GM19023 (cell line): ENCODE measurements at regions not wholly inside any gene's neighbourhood (a gene's known extent, or its start where the extent isn't known, plus 50 kb on each side); places are given as distances from the start of the nearest gene placed in this dataset.

Experiments used
- ATAC-seq: cut with Tn5 transposase; IDR thresholded peaks from one replicate; pipeline ENCODE4 v1.9.1; 2021; ENCODE audit warnings: mild to moderate bottlenecking, moderate library complexity; ENCODE audit not compliant: unreplicated experiment

DNA sequence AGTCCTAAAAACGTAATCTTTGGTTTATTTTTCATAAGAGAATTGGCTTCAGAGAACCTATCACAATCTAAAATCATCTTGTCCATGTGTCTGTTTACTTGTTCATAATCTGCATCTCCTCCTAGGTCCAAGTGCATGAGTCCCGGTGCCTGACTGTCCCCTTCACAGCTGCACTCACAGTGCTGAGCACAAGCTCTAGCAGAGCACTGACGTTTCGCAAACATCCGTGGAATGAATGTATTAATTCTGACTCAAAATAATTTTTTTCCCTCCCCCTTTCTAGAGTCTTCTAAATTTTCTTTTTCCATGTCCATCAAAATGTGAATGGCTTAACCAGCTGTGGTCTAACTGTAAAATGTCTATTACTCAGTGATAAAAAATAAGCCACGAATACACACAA lies 245.5 kb upstream of the TSHZ3 start:
- ATAC-seq: no peak

DNA sequence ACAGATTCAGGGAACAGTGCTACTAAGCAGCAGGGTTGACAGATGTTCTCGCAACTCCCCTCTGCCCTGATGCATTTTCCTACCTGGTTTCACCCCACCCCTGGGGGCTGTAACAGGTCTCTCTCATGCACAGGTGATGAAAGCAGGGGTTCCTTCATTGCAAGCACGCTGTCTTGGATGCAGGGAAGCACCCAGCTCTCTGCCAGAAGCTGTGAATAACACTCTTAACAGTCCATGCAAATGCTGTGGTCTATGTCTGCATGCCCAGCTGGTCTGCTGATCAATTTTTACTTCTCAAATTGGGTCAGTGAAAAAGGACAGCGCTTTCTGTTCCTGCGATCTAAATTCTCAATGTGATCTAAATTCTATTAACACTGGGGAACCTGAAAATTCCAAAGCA lies 246.3 kb upstream of the TSHZ3 start:
- no peak for ATAC-seq

DNA sequence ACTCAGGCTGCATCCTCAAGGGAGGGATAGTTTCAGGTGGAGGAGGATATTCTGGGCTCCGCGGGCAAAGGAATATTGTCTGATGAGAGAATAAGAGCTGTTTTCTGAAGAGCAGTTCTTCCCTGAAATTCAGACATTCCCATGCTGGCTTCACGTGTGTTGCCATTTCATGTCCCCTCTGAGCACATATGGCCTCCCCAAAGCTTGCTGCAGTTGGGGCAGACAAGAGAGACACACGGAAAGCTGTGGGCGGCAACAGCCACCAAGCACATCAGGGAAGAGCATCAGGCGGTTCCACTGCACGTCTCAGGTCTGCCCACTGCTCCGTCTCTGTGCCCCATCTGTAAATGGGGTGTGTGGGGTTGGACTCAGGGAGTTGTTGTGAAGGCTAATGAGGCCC lies 247.5 kb upstream of the TSHZ3 start:
- ATAC-seq: no peak

DNA sequence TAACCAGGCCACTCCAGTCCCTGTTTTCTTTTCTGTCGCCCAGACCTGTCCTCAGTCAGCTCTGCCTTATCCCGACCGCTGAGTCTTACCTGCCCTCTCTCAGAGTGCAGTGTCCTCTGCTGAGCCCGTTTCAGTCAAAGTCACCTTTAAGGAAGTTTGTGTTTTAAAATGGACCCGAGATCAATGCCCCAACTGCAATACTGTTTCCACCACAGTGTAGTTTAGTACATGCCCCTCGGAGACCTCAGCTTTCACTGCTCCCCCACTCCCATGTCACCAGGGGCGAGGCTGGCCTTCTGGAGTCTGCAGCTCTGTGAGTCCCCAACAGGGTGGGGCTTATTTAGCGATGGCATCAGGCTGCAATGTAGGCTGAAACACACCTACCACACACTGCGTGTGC lies 248.4 kb upstream of the TSHZ3 start:
- ATAC-seq: no peak

DNA sequence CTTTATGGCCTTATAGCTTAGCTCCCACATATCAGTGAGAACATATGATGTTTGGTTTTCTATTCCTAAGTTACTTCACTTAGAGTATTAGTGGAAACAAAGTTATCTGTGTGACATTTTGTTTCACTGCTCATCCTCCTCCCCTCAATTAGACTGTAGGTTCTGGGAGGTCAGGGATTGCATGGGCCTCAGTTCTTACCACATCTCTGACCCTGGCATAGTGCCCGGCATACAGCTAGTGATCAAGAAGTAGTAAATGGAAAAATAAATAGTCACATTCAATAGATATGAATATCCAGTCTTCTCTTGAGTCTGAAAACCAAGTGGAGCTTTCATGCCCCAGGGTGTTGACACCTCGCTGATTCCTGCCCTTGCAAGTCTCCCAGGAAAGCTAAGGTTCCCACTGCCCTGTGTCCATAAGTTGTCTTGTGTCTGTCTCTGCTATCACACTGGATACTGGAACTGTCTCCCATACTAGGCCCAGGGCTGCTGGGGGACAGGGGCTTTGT lies 249.5 kb upstream of the TSHZ3 start:
- ATAC-seq: no peak

DNA sequence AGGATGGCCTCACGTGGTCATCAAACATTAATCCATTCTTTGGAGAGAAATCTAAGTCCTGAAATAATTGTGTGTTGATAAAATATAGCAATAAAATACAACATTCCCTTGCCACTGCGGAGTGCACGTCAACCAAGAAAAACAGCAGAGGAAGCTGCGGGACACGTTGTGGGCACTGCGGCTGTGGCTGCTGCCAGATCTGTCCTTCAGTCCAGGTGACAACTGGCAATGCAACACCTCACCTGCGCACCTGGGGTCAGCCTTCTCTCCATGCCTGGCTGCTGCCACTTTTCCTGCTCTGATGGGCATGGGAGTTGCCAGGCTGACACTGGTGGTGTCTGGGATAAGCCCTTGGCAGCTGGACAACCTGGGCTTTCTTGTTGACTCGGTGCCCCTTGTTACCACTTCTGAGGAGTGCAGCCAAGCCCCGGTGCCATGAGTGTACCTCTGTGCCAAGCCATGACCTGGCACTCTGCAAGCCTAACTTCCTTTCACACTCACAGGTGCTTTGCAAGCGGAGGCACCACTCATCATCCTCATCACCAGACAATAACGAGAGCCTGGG lies 251.6 kb upstream of the TSHZ3 start:
- no peak for ATAC-seq

DNA sequence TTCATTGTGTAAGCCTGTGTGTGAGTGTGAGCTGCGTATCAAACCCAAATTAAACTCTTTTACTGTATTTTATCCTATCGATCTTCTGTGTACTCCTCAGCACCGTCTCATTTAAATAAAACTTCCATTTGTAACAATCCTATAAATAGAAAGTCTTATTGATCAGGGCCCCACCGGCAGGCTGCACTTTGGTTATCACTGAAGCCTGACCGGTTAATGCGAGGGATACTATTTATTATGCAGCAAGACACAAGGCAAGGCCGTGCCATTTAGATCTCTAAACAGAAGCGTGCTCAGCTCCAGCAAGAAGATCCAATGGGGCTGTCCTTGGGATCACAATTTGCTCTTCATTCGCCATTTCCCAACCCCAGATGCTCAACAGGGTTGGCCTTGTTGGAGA lies 252.6 kb upstream of the TSHZ3 start:
- no peak for ATAC-seq

DNA sequence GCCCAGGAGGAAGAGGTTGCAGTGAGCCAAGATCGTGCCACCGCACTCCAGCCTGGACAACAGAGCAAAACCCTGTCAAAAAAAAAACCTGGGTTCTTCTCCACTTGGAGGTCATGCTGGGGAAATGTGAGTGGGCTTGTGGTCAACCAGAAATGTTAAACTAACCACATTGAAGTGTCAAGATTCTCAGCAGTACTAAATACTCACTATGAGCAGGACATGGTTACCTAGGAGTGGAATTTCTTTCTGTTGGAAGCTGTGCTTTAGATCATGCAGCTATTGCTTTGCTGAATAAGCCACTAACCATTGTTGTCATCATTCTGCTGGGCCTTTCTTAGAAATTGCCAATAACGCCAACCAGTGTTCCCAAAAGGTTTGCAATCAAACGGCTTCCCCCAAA lies 253.3 kb upstream of the TSHZ3 start:
- no peak for ATAC-seq

DNA sequence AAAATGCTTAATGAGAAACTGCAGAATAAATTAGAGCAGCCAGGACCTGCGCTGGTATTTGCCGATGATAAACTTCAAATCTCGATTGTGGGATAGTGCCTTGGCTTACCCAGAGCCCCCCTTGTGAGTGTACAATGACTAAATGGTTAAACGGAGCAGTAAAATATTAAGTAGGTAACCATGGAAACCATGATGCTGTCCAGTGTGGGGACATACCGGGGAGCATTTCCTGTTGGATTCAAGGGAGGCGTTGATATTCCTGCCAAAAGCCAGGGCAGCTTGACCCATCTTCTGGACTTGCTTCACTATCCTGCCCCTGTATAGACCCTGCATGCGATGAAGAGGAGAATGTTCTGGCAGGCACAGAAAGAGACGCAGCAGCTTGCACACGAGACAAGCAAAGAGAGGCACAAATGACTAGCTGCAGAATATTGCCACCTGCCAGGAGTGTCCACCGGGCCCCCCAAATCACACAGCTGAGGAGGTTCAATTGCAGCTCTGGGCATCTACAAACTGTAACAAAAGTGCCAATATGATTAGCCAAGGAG lies 255.3 kb upstream of the TSHZ3 start:
- ATAC-seq: no peak

DNA sequence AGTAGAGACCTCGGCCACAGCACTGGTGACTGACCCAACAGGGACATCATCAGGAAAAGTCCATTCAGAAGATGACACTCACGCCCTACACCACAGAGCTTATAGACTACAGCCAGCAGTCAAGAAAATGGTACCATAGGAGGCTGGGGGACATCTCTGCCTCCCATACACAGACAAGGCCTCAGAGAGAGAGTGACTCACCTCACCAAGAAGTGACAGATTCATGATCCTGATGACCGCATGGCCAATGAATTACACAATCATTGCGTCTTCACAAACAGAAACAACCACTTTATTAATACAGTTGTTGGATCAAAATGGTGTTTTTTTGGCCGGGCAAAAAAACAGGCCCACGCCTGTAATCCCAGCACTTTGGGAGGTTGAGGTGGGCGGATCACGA lies 260.8 kb upstream of the TSHZ3 start:
- no peak for ATAC-seq

DNA sequence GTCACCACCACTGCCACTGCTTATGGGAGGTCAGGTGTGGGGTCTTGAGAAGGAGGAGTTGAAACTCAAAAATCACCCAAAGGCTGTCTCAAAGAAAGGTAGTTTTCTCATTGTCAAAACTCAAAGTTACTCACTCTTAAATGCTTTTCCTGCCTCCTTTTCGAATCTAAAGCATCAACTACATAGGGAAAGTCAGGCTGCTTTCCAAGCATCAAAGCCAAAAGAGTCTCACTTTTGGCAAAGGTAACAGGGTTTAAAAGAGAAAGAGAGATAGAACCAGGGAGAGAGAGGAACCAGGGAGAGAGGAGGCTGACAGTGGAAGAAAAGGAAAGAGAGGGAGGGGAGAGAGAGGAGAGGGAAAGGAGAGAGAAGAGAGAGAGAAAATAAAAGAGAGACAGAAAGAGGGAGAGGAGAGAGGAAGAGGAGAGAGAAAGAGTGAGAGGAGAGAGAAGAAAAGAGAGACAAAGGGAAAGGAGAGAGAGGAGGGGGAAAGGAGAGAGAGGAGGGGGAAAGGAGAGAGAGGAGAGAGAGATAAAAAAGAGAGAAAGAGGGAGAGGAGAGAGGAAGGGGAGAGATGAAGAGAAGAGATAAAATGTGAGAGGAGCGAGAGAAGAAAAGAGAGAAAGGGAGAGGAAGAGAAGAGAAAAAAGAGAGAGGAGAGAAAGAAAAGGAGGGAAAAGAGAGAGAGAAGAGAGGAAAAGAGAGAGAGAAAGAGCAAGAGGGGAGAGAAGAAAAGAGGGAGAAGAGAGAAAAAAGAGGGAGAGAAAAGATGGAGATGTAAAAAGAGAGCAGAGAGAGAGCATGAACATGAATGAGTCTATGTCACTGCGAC lies 262.0 kb upstream of the TSHZ3 start:
- ATAC-seq: no peak

DNA sequence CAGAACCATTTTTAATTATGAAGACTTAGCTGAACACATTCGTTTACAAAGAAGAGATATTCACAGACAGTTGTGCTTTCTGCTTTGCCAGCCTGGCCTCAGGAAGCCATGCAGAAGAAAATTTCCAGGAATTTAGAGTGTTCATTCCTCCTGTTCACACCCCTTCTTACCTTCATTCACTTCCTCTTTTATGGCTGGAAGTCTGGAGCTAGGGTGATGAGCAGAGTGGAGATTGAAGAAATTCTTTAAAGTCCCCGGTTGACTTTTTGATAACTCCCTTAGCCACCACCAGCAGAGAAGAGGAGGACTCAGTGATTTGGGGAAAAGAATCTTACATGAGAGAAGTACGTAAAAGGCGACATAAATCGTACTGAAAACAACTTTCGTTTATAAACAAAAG lies 263.6 kb upstream of the TSHZ3 start:
- no peak for ATAC-seq

DNA sequence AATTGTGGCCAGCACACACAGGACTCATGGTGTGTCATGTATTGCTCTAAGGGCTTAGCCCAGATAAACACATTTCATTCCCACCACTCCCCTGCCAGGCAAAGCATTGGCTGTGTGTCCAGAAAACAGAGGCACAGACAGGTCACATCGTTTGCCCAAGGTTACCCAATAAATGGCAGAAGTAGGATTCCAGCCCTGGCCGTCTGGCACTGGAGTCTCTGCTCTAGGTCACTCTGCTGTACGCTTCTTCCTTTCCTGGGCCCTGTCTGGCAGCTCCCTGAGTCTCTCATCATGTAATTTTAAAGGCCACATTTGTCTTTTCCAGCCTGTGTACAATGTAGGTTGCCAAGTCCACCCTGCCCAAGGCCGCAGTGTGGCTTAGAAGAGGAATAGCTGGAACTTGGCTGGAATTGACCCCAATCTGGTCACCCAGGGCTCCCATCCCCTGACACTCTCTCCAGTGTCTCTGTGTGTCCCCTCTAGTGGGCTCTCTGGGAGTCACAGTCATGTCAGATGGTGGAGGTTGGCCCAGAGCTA lies 264.5 kb upstream of the TSHZ3 start:
- ATAC-seq: no peak

DNA sequence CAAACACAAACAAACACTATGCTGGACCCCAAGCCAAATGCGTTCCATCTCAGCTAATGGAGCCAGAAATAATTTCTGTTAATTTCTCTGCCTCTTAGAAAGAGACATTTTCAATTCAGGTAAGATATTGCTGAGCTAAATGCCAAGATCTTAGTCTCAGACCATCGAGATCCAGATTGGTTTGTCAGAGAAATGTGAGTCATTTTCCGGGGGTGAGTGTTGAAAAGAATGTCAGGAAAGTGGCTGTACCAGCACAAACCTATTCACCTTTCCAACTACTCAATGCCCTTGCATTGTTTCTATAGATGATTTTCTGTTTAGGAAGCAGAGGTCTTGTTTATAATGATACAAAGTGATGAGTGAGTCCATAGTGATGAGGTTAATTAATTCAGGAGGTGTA lies 266.8 kb upstream of the TSHZ3 start:
- ATAC-seq: no peak

DNA sequence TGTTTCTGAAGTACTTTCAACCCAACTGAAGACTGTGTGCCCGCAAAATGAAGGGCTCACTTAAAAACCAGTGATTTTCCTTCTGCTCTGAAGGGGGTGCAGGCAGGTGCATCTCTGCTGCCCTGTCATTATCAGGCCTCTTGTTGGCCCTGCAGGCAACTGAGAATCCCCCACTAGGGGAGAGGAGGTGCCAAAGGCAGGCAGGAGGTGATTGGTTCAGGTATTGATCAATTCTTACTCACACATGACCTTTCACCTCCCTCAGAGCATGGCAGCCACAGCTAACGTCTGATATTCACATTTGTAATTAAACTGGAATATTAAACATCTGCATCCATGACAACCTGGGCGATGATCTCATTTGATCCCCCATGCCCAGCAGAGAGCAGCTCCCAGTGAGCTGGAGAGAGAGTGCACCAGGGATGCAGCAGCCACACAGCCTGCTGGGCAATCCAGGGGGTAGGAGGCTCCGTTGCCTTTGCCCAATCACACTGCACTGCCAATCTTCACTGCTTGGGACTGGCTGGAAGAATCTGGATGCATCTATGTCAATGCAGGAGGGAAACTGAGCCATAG lies 267.9 kb upstream of the TSHZ3 start:
- ATAC-seq: no peak

DNA sequence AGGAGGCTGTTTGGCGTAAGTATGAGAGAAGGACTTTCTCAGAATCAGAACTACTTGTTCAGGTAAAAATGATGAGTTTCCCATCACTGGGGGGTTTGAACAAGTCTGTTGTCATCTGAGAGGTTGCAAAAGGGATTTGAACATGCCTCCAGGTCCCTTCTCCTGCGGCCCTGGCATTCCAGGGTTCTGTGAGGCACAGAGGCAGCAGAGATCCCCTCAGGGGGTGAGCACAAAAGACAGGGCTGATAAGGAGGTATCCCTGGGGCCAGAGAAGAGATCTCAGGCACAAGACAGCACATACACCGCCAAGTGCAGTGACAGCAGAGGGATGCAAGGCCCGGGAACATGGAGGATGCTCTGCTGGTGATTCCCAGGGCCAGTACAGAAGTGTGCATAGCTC lies 275.8 kb upstream of the TSHZ3 start:
- ATAC-seq: no peak

DNA sequence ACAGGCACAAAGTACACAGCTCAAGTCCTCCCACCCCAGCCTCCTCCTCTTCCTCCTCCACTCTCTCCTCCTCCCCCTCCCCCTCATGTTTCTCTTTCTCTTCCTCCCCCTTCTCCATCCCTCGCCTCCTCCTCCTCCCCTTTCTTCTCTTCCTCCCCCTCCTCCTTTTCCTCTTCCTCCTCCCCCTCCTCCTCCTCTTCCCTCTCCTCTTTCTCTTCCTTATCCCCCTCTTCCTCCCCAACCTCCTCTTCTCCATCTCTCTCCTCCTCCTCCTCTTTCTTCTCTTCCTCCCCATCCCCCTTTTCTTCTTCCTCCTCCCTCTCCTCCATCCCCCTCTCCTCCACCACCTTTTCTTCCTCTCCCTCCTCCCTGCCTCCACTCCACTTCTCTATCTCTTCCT lies 276.3 kb upstream of the TSHZ3 start:
- no peak for ATAC-seq

DNA sequence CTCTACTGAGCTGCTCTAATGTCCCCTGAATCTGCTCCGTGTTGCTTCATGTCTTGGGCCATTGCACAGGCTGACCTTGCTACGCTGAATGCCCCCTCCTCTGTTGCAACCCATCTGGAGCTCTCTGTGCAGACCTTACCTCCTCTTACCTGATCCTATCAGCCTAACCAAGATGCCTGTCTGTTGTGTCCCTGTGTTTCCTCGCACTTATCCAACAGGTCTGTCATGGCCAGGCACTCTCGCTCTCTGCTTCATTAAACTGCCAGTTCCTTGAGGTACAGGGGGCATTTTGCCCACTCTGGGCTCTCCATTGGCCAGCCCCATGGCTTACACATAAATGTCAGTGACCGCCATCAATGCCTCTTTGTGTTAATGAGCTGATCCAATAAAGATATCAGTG lies 277.7 kb upstream of the TSHZ3 start:
- no peak for ATAC-seq

DNA sequence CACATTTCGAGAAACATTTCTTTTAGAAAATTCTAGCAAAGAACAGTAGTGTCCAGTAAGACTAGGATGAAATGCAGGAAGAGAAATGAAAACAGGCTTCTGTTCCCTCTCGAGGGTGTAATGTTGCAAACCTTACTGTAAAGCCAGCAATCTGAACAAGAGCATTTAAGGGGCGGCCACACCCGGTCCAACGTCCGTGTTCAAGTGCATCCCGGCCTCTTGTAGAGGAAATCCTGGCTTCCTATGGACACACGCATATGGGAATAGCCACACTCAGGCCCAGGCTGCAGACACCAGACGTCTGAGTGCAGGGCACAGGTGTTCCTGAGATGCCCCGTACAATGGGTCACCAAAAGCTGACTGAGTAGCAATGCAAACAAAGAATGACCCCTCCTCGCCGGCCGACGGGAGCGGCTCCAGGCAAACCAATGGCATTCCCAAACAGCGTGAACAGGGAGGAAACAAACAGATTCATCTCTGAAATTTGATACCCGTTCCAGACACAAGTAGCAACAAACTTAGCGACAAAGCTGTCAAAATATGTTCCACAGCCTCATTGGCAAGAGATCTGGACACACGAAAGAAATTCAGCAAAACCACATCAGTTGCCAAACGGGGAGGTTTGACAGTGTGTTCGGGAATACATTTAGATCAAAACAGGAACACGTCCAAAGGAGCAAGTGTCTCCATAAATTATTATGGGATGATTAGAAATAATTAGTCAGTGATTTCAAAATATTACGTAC lies 278.6 kb upstream of the TSHZ3 start:
- ATAC-seq: no peak

DNA sequence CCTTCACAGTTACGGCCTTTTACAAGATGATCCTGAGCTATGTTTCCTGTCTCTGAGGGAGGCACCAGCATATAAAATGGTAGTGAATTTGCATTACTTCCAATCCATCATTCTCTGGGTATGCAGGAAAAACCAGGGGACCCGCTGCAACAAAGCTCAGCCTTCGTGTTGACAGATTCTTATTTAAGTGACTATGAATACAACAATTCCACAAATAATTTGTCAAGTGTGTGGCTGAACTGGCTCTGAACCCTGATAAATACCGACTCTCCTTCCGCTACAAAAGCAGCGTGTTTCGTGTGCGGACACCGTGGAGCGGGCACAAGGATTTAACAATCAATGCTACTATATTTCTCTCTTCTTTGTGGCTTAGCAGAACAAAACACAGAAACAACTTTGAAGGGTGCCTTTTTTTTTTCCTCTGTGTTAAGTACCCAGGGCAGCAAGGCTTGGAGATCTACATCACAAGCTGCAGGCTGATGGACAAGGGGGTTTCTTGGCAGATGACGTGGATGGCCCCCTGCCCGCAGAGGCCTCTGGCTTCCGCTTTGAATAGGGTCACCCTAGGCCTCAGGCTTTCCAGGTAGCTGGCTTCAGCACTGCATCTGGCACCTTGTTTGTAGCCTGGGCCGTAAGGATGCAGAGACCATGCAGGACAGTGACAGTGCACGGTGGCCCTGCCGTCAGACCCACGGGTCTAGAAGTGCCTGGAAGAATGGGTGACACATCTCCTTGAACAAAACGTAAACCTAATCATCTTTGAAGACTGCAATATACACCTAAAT lies 280.5 kb upstream of the TSHZ3 start:
- no peak for ATAC-seq
